MM.1S (cell line): ENCODE measurements at regions not wholly inside any gene's neighbourhood (a gene's known extent, or its start where the extent isn't known, plus 50 kb on each side); places are given as distances from the start of the nearest gene placed in this dataset.

Source experiments
- CTCF ChIP-seq: fragments of 300-600 bp; sonication (generic); IDR thresholded peaks from 2 replicates; pipeline ENCODE4 v1.5.1; 2016; ENCODE audit warnings: antibody characterized with exemption, low read length, mixed read lengths
- EZH2 ChIP-seq: fragments of 300-600 bp; sonication (generic); optimal IDR thresholded peaks from 2 replicates; pipeline ENCODE3; 2017; ENCODE audit warnings: low read depth, mild to moderate bottlenecking, antibody characterized with exemption, low read length, mixed read lengths
- EZH2phosphoT487 ChIP-seq: fragments of 300-600 bp; sonication (generic); IDR thresholded peaks from 2 replicates; pipeline ENCODE4 v1.6.1; 2018; ENCODE audit warnings: antibody characterized with exemption, low read length

- TF ChIP-seq CTCF (no peak), EZH2phosphoT487 (no peak), EZH2 (no peak)
Observed at GRCh38 chr20:1779567-1779966, 115.6 kb upstream of the SIRPA start.
